NCI-H345 treated with DMSO at 0.1 percent for 48 hours (cell line): ENCODE measurements at regions not wholly inside any gene's neighbourhood (a gene's known extent, or its start where the extent isn't known, plus 50 kb on each side); places are given as distances from the start of the nearest gene placed in this dataset.
"Not testable (repeated sequence)": the region's sequence is repeated elsewhere in the genome, so short reads cannot be mapped to it uniquely, and the experiment has no call there.

Experiments used
- DNase-seq: peaks from one replicate; lab custom pipeline; 2025; ENCODE audit not compliant: unreplicated experiment; lab: John Stamatoyannopoulos, UW

DNA sequence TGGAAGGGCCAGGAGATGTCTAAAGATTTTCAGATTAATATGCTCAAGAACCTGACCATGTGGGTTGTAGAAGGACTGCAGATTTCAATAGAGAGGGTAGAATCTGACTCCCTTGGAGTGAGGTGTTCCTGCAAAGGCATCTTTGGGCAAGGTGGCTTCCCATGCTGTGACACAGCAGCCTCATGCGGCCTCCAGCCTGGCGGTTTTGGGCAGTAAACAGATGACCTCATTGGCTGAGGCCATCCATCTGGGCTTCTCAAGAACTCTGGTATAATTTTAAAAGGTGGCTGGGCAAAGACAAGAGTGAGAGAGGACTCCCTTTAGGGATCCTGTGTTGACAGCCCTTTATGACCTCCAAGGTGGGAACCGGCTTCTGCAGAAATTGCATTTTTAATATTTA, 90.3 kb upstream of the ERCC6L2 start:
- no peak for DNase-seq

DNA sequence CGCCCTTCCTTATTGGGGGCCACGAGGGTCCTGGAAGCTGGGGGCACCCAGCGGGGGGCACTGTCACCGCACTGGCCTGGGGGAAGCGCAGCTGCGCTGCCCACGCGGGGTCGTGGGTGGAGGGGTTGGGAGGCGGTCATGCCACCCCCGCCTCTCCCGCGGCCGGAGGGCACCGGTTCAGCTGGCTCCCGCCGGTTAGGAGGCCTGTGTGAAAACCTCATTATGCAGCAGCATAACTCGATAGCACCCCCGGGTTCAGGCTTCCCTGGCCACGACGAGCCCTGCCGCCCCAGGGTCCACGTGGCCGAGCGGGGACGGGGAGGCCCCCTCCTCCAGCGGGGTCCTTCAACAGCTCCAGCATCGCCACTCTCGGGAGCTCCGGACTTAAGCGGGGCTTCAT, 91.2 kb upstream of the ERCC6L2 start:
- no peak for DNase-seq

DNA sequence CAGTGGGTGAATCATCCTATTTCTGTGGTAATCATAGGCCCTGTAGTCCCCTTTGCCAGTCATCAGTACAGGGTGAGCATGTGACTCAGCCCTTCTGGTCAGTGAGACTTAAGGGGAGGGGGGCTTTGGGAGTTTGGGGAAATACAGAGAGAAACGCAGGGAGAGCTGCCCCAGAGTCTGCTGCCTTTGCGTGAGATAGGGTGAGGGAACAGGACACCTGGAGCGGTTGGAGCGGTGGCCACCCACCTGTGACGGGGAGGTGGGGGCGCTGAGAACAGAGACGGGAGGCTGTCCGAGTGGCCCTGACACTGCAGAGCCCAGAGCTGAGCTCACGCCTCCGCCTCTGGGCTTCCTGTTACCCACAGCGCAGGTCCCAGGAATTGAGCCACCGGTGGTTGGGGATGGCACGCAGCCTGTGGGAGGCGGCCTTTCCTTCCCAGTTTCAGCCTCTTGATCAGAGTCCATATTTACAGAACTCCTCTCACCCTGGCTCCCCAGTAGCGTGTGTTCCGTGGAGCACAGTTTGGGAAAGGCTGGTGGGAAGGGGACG, 92.0 kb upstream of the ERCC6L2 start:
- no peak for DNase-seq

DNA sequence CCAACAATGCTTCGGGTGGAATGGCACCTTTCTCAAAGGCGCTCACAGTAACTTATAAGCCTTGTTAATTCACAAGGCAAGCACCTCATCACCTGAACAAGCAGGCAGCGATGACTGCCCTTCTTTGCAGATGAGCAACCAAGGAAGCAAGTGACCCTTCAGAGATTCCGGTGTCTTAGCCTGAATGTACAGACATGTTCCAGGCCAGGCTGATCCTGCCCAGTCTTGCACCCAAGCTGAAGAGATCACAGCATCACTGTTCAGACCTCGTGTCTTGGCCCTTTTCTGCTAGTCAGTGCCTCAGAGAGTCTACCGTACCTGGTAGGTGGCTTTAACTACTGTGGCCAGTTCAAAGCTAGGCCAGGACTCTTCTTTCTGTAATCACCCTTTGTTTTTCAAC, 94.7 kb upstream of the ERCC6L2 start:
- DNase-seq = no peak

DNA sequence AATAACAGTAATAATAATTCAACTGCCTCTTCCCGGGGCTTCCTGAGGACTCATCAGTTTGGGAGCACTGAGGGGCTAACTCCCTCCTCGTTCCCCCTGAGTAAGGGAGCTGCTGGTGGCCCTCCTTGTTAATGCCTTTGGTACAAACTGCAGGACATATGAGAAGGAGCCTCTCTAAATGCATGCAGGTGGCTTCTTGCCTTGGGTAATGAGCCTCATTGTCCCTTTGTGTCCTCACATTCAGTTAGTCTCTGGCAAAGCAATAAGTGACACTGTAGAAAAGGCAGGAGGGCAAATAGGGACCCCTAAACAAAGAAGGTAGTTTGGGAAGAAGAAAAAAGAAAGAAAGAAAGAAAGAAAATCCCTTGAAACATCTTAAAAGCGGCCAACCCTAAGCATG, 95.4 kb upstream of the ERCC6L2 start:
- no peak for DNase-seq

DNA sequence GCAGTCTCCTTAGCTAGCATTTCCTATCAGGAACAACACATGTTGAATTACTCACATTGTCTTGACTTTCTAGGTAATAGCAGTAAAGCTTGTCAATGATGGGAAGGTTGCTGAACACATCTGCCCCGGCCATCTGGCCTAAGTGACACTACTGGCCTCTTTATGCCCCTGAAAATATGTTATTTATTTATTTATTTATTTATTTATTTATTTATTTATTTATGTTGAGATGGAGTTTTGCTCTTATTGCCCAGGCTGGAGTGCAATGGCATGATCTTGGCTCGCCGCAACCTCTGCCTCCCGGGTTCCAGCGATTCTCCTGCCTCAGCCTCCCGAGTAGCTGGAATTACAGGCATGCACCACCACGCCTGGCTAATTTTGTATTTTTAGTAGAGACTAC, 95.9 kb upstream of the ERCC6L2 start:
- DNase-seq = not testable (repeated sequence)

DNA sequence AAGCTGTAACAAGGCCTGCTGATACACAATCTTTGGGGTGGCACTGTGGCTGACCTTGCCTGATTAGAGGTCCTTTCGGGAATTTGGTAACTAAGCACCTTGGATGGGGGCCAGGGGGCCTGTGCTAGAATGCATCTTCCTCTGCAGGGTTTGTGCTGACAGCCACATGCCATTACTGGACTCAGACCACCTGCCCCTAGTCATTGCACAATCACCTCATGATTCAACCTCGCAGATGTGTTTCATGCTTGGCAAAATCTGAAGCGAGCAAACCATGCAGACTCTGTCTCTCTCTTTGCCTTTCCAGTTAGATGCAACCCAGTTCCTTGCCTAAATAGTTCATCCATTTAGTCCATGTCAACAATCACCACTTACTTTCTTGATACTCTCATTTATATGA, 96.5 kb upstream of the ERCC6L2 start:
- DNase-seq = no peak

DNA sequence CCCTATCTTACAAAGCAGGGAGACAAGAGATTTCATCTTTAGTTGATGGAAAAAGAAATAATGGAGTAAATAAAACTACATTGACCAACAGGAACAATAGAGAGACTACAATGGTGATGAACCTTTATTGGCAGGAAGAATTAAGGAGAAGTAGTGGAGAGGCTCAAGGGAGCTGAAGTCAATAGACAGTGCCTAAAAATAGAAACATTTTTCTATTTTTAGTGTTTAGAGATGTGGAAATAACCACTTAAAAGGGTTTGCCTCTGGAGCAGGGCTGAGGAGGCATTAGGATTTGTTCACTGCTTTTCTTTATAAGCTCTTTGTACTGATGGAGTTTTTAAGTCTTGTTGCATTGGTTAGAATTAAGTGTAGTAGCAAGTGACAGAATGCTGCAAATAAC, 98.4 kb upstream of the ERCC6L2 start:
- DNase-seq = no peak

DNA sequence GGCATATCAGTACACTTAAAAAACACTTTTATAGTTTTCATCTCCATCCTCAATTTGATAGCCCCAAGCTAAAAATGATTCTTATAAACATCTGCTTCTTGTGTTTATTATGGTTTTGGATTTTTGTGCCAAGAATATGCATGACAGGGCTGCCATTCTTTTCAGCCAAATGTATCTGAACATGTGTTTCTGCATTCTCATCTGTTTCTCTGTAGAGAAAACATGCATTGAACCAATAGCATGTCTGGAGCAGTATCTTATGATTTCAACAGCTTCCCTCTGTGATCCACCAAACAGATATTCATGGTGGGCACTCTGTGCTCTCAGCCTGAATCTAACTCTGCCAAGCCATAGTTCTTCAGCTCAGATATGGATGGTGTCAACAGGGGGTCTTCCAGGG, 99.3 kb upstream of the ERCC6L2 start:
- no peak for DNase-seq

DNA sequence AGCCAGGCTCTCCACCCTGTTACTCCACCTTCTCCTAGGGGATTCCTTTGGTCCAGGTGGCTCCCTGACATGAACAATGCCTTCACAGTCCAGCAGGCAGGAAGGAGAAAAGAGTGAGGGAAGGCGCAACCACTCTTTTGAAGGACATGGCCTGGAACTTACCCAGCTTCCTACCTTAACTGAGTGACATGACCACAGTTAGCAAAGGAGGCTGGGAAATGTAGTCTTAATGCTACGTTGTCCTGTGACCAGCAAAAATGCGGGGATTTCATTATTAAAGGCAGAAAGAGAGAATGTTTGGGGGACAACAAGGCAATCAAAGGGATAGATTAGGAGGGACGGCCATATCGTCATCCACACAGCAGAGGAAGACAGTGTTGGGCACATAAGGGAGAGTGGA, 100.3 kb upstream of the ERCC6L2 start:
- DNase-seq = no peak

DNA sequence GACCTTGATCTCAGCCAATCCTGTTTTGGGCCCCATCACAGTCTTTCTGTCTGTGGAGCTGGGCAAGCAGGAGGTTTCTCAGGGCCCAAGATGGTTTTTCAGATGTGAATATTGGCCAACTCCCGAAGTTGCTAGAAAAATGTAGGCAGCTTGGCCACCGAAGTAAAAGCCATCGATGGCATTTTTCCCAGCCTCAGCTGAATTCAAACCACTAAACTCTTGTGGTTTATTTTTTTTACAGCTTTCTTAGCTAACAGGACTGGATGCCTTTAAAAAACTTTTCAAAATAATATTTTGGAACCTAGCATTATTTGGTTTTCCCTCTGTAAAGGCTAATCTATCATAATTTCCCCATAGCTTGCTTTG, 102.5 kb upstream of the ERCC6L2 start:
- no peak for DNase-seq

DNA sequence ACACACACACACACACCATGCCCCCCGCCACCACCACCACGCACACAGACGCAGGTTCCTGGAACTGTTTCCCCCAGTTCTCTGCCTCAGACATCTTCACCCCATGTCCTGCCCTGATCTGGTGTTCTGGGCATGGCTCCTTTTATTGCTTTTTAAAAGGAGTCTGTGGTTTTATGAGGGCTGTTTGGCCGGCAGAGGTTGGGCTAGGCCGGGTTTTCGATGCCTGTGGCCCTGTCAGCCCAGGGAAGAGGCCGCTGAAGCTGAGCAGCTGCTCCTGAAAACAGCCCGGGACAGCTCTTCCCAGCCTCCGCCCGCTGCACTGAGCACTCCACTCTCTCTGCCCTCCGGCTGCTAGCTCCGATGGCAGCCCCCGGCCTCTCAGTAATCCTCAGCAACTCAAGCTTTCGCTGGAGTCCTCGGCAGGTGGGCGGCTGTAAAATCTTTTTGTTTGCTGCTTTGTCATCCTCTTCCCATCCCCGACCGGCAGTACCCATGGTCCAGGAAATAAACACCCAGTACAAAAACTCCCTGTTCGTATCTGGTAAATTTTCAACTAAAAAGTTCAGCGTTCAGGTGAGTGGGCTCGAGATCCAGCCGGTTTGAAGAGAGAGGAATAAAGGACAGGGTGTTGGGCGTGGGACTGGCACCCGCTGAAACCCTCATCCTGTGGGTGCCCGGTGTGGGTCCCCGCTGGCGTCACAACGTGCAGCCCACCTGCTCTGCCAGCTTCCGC, 103.0 kb upstream of the ERCC6L2 start:
- DNase-seq = no peak

DNA sequence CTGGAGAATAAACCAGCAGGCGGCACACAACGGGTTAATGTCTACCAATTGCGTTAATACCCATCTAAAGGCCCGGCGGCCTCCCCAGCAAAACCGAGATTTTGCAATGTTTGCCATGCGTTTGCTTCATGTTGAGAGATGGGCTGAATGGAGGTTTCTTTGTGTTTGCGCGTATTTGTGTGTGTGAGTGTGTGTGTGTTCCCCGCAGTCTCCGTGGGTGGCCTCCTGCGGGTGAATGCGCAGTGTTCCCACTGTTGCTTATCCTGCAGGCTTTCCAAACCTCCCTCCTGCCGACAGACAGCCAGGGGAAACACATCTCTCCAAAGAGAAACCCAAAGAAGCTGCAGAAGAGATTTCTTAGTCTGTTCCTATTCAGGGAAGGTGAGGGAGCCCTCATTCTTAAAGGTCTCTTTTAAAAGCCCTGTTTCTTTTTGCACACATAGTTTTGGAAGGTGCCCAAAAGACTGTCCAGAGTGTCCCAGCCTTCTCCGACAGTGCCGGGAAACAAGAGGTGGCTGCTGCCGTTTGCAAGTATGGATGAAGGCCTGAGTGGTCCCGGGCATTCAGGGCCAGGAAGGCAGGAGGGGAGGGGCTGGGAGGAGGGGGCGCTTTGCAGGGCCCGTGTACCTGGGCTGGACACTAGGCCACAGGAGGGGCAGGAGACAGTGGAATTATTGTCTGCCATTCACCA, 103.8 kb upstream of the ERCC6L2 start:
- DNase-seq = no peak

DNA sequence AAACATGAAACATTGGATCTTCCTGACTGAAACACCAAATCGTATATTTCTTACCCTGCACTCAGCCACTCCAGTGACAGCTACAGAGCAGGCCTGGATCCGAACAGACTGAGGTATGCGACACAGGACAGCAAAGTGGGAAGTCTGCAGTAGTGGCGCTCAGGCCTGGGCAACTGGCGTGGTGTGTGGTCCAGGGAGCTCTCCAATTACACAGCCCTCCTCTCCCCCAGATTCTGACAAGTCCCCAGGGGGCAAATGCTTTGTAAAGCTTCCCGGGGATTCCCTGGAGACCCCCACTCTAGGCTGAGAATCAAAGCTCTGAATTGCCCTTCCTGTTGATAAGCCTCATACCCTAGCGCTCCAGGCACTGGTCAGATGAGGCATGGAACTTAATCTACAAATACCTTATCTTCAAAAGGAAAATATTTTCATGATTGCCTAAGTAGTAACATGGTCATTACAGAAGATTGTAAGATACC, 104.8 kb upstream of the ERCC6L2 start:
- no peak for DNase-seq

DNA sequence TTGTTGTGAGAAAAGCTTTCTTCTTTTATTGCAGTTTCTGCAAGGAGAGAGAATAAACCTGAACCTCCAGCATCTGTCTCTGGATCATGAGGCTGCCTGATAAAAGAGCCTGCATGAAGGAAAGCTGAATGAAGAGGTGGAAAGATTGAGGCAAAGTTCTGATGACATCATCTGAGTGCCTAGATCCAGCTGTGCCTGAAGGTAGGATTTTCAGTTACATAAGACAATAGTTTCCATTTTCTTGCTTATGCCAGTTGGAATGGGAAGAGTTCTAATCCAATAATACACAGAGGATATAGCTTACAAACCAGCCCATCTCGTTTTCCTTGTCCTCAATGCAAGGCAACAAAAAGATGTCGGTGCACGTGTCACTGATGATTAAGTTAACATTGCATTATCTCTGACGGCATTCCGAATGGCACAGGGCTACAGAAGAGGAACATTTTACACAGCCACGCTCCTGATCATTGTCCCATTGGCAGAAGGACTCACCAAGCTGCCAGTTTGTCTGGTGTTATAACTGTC, 105.5 kb upstream of the ERCC6L2 start:
- DNase-seq = no peak

DNA sequence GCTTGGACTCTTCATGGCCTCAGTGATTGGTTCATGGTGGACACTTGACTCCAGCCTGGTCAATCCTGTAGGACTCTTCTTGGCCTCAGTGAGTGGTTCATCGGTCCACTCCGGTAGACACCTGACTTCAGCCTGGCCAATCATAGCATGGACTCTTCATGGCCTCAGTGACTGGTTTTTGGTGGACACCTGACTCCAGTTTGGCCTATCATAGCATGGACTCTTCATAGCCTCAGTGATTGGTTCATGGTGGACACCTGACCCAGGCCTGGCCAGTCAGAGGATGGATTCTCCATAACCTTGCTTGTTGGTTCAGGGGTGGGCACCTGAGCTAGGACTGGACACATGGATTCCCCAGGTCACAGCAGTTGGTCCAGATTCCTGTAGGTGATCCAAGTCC, 106.0 kb upstream of the ERCC6L2 start:
- no peak for DNase-seq

DNA sequence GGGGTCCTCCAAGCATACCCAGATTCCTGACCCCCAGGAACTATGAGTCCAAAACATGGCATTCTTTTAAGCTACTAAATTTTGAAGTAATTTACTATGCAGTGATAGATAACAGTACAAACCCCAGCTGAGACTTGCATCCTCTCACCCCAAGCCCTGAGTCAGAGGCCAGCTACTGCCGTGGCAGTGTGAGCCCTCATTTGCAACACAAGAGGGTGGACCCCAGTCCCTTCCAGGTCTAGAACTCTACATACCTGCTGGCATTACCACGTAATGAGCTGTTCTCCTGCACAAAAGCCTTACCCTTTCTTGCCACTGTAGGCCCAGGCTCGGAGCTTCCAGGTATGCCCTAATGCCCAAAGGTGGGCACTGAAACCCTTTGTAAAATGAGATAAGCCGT, 108.6 kb upstream of the ERCC6L2 start:
- no peak for DNase-seq

DNA sequence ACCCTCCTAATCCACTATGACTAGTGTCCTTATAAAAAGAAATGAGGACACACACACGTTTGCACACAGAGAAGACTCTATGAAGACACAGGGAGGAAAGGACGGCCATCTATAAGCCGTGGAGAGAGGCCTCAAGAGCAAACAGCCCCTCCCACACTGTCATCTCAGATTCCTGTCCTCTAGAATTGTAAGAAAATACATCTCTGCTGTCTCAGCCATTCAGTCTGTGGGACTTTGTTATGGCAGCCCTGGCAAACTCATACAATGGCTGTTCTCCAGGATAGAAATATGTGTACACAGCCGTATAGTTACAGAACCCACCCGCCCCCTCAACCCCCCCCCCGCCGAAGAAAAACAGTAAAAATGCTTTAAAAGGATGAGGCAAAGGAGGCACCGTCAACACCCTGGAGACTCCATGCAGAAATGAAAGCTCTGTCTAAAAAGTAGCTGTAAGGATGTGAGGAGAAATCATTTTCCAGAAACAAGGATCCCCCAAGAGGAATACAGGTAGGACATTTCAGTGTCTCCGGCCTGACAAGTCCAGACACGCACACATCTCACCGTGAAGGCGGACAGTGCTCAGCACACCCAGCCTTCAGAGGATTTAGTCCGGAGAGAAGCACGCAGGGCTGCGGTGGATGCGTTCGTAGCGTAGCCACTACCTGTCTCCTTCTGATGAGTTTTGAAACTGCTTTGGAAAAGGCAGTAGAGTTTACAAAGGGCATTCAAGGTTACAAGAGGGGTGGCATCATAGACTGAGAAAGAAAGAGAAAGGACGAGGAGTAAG, 110.8 kb upstream of the ERCC6L2 start:
- DNase-seq = no peak

DNA sequence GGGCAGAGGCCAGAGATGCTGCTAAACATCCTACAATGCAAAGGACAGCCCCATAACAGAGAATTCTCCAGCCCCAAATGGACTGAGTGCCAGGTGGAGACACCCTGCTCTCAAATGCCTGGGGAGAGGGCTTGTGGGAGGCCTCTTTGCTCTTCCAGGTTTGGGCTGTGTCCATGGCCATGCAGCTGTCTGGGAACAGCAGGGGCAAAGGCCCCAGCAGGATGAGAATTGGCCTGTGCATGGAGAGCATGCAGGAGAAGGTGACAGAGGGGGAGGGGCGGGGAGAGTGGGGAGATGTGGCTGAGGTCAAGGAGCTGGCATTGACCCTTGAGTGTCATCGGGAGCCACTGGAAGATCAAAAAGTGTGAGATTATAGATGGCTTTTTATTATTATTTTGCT, 111.5 kb upstream of the ERCC6L2 start:
- DNase-seq = no peak

DNA sequence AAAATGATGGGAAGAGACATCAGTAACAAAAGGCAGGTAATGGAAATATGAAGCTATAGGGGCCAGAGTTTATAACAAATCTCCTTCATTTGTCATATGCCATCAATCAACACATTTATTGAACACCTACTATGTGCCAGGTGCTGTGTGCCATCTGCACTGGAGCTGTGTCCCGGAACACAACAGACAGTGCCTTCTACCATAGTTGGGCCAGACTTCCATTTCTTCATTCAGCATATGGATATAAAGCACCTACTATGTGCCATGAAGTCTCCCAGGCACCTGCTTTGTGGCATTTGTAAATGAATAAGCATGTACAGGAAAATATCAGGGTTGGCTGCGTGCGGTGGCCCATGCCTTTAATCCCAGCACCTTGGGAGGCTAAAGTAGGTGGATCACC, 112.5 kb upstream of the ERCC6L2 start:
- DNase-seq = no peak

DNA sequence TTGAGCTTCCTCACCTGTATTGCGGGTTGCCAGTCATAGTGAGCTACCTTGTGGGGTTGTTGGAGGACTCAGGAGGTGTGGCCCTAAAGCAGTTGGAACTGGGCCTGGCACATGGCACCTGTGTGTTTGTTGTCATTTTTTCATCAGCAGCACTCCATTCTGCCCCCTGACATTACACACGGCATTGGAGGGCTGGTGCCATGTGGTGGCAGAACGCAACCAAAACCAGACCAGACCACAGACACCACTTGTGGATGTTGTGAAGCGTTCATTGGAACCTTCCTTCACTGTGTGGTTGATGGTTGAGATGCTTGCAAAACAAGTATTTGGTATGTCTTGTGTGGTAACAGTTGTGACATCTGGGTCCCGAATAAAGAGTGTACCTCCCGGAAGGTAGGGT, 113.2 kb upstream of the ERCC6L2 start:
- DNase-seq = no peak

DNA sequence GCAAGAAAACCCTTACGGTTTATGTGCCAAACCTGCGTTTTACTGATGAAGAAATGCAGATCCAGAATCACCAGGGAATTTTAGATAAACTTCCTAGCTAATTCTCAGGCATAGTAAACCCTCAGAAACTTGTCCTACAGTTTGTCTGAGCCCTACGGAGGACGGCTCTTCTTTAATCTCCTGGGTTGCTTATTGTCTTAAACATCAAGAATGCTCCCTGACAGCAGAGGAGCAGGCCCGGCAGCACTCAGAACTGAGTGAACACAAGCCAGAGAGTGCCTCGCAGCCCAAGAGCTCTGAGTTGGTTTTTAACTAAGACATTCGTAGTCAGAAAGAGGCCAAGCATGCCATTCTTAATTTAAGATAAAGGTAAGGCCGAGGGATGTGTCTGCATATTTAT, 114.7 kb upstream of the ERCC6L2 start:
- DNase-seq = no peak
